ENCODE measurements at regions not wholly inside any gene's neighbourhood (a gene's known extent, or its start where the extent isn't known, plus 50 kb on each side); places are given as distances from the start of the nearest gene placed in this dataset.
"Not testable (repeated sequence)": the region's sequence is repeated elsewhere in the genome, so short reads cannot be mapped to it uniquely, and the experiment has no call there.

- Histone ChIP-seq H3K4me1 (ENCODE audit: insufficient read depth, low read length) (no peaks in the 10 kb centered on the region), H3K4me3 (ENCODE audit: low read length in 2 of 2) (no peak overlapping the region), H3K27ac (ENCODE audit: low read depth, low read length) (no peak overlapping the region), H3K36me3 (ENCODE audit: insufficient read depth, low read length) (no peaks in the 10 kb centered on the region), H3K27me3 (ENCODE audit: insufficient read depth, low read length) (no peaks in the 10 kb centered on the region), H3K9me3 (ENCODE audit: control insufficient read depth in 1 of 2, low read length in 2 of 2) (no peaks in the 10 kb centered on the region)
- peaks cover 0 to 7% of the 10 kb centered on the region in 2 donors for H3K27me3 Mint-ChIP-seq
- DNase-seq, result no peak
- intact Hi-C loops (cut with micrococcal nuclease), result no loop called here
- no peak overlapping the region for H3K4me3 Mint-ChIP-seq
- ChIA-PET CTCF (ENCODE audit: partially characterized antibody) (no interaction called here), POLR2A (ENCODE audit: partially characterized antibody) (no interaction called here)
- no peaks in the 10 kb centered on the region for H3K36me3 Mint-ChIP-seq
- peaks cover 0 to 5% (median 0%) of the 10 kb centered on the region in 8 donors for H3K9me3 Mint-ChIP-seq
- no peak overlapping the region for H3K27ac Mint-ChIP-seq
- no peaks in the 10 kb centered on the region for H3K4me1 Mint-ChIP-seq
Measured at GRCh38 chr1:14285238-14285637, 313.2 kb upstream of the KAZN start.

DNA sequence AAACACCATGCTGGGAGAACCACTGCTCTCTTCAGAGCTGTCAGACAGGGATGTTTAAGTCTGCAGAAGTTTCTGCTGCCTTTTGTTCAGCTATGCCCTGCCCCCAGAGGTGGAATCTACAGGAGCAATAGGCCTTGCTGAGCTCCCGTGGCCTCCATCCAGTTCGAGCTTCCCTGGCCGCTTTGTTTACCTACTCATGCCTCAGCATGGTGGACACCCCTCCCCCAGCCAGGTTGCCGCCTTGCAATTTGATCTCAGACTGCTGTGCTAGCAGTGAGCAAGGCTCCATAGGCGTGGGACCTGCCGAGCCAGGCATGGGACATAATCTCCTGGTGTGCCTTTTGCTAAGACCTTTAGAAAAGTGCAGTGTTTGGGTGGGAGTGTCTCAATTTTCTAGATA is 307.3 kb upstream of the KAZN start:
- H3K4me3 Mint-ChIP-seq; H3K36me3 Mint-ChIP-seq; intact Hi-C loops (cut with micrococcal nuclease); H3K27me3 ChIP-seq (ENCODE audit: insufficient read depth, low read length); POLR2A ChIA-PET (ENCODE audit: partially characterized antibody); H3K36me3 ChIP-seq (ENCODE audit: insufficient read depth, low read length); H3K4me1 ChIP-seq (ENCODE audit: insufficient read depth, low read length); H3K27ac ChIP-seq (ENCODE audit: low read depth, low read length); H3K9me3 Mint-ChIP-seq; H3K4me3 ChIP-seq (ENCODE audit: low read length in 2 of 2); H3K27ac Mint-ChIP-seq; DNase-seq; H3K4me1 Mint-ChIP-seq; CTCF ChIA-PET (ENCODE audit: partially characterized antibody); H3K9me3 ChIP-seq (ENCODE audit: control insufficient read depth in 1 of 2, low read length in 2 of 2): not testable (repeated sequence)
- peaks cover 11 to 12% of the 10 kb centered on the region in 2 donors for H3K27me3 Mint-ChIP-seq

GRCh38 chr1:14292520-14292919 is 306.0 kb upstream of the KAZN start:
- H3K9me3 ChIP-seq (ENCODE audit: control insufficient read depth in 1 of 2, low read length in 2 of 2), result no peaks in the 10 kb centered on the region
- DNase-seq, result no peak
- POLR2A ChIA-PET (ENCODE audit: partially characterized antibody), result no interaction called here
- intact Hi-C loops (cut with micrococcal nuclease), result no loop called here
- peaks cover 11% of the 10 kb centered on the region in 2 donors for H3K27me3 Mint-ChIP-seq
- CTCF ChIA-PET (ENCODE audit: partially characterized antibody), result no interaction called here
- no peaks in the 10 kb centered on the region for H3K36me3 Mint-ChIP-seq
- no peaks in the 10 kb centered on the region for H3K36me3 ChIP-seq (ENCODE audit: insufficient read depth, low read length)
- no peaks in the 10 kb centered on the region for H3K27me3 ChIP-seq (ENCODE audit: insufficient read depth, low read length)
- no peaks in the 10 kb centered on the region for H3K4me1 Mint-ChIP-seq
- no peak overlapping the region for H3K4me3 ChIP-seq (ENCODE audit: low read length in 2 of 2)
- H3K4me3 Mint-ChIP-seq, result no peak overlapping the region
- no peaks in the 10 kb centered on the region for H3K4me1 ChIP-seq (ENCODE audit: insufficient read depth, low read length)
- H3K27ac Mint-ChIP-seq, result no peak overlapping the region
- peaks cover 0 to 4% (median 0%) of the 10 kb centered on the region in 8 donors for H3K9me3 Mint-ChIP-seq
- no peak overlapping the region for H3K27ac ChIP-seq (ENCODE audit: low read depth, low read length)

GRCh38 chr1:14294006-14294405 is 304.5 kb upstream of the KAZN start:
- peaks cover 0 to 4% (median 0%) of the 10 kb centered on the region in 8 donors for H3K9me3 Mint-ChIP-seq
- DNase-seq, result no peak
- H3K4me1 Mint-ChIP-seq, result no peaks in the 10 kb centered on the region
- no peaks in the 10 kb centered on the region for H3K9me3 ChIP-seq (ENCODE audit: control insufficient read depth in 1 of 2, low read length in 2 of 2)
- H3K4me1 ChIP-seq (ENCODE audit: insufficient read depth, low read length), result no peaks in the 10 kb centered on the region
- H3K27ac ChIP-seq (ENCODE audit: low read depth, low read length), result no peak overlapping the region
- ChIA-PET POLR2A (ENCODE audit: partially characterized antibody) (no interaction called here), CTCF (ENCODE audit: partially characterized antibody) (no interaction called here)
- H3K27me3 Mint-ChIP-seq, result peaks cover 10 to 11% of the 10 kb centered on the region in 2 donors
- no peaks in the 10 kb centered on the region for H3K27me3 ChIP-seq (ENCODE audit: insufficient read depth, low read length)
- intact Hi-C loops (cut with micrococcal nuclease), result no loop called here
- H3K4me3 Mint-ChIP-seq, result no peak overlapping the region
- H3K36me3 ChIP-seq (ENCODE audit: insufficient read depth, low read length), result no peaks in the 10 kb centered on the region
- no peaks in the 10 kb centered on the region for H3K36me3 Mint-ChIP-seq
- H3K4me3 ChIP-seq (ENCODE audit: low read length in 2 of 2), result no peak overlapping the region
- no peak overlapping the region for H3K27ac Mint-ChIP-seq

DNA sequence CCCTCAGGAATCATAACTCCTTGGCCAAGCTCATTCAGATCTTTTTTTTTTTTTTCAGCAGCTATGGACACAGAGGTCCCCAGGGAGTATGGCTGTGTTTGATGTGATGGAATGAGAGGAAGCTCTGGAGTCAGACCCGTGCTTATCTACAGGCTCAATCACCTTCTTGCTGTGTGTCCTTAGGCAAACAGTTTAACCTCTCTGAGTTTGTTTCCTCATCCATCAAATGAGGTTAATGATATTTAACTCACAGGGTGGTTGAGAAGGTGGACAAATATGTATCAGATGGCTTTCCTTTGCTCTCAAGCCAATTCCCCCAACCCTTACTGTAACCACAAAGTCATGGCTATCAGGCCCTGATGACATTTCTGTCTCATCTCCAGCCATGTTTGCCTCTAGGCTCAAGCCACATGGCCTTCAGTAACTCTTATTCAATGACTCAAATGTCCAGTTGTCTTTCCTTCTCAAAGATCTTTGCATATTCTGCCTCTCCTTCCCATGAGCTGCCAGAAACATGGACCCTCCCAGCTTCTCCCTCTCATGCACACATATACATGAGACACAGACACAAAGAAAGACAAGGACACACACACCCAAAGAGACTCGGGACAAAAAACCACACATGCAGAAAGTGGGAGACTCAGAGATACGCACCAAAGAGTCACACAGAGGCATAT is 303.5 kb upstream of the KAZN start:
- no peak for DNase-seq
- intact Hi-C loops (cut with micrococcal nuclease), result no loop called here
- Histone ChIP-seq H3K27ac (ENCODE audit: low read depth, low read length) (no peak overlapping the region), H3K4me3 (ENCODE audit: low read length in 2 of 2) (no peak overlapping the region), H3K9me3 (ENCODE audit: control insufficient read depth in 1 of 2, low read length in 2 of 2) (no peaks in the 10 kb centered on the region), H3K4me1 (ENCODE audit: insufficient read depth, low read length) (no peaks in the 10 kb centered on the region), H3K27me3 (ENCODE audit: insufficient read depth, low read length) (no peaks in the 10 kb centered on the region), H3K36me3 (ENCODE audit: insufficient read depth, low read length) (no peaks in the 10 kb centered on the region)
- ChIA-PET POLR2A (ENCODE audit: partially characterized antibody) (no interaction called here), CTCF (ENCODE audit: partially characterized antibody) (no interaction called here)
- H3K36me3 Mint-ChIP-seq, result no peaks in the 10 kb centered on the region
- no peaks in the 10 kb centered on the region for H3K4me1 Mint-ChIP-seq
- peaks cover 9 to 11% of the 10 kb centered on the region in 2 donors for H3K27me3 Mint-ChIP-seq
- H3K4me3 Mint-ChIP-seq, result no peak overlapping the region
- no peak overlapping the region for H3K27ac Mint-ChIP-seq
- peaks cover 0 to 4% (median 0%) of the 10 kb centered on the region in 8 donors for H3K9me3 Mint-ChIP-seq

GRCh38 chr1:14296795-14297194 is 301.7 kb upstream of the KAZN start:
- H3K27me3 ChIP-seq (ENCODE audit: insufficient read depth, low read length), result no peaks in the 10 kb centered on the region
- H3K27ac ChIP-seq (ENCODE audit: low read depth, low read length), result no peak overlapping the region
- no peak overlapping the region for H3K4me3 Mint-ChIP-seq
- H3K36me3 Mint-ChIP-seq, result no peaks in the 10 kb centered on the region
- H3K9me3 ChIP-seq (ENCODE audit: control insufficient read depth in 1 of 2, low read length in 2 of 2), result no peaks in the 10 kb centered on the region
- intact Hi-C loops (cut with micrococcal nuclease), result no loop called here
- ChIA-PET POLR2A (ENCODE audit: partially characterized antibody) (no interaction called here), CTCF (ENCODE audit: partially characterized antibody) (no interaction called here)
- DNase-seq, result no peak
- no peaks in the 10 kb centered on the region for H3K4me1 Mint-ChIP-seq
- peaks cover 9 to 13% of the 10 kb centered on the region in 2 donors for H3K27me3 Mint-ChIP-seq
- no peaks in the 10 kb centered on the region for H3K4me1 ChIP-seq (ENCODE audit: insufficient read depth, low read length)
- no peaks in the 10 kb centered on the region for H3K36me3 ChIP-seq (ENCODE audit: insufficient read depth, low read length)
- H3K4me3 ChIP-seq (ENCODE audit: low read length in 2 of 2), result no peak overlapping the region
- H3K9me3 Mint-ChIP-seq, result peaks cover 0 to 3% (median 0%) of the 10 kb centered on the region in 8 donors
- no peak overlapping the region for H3K27ac Mint-ChIP-seq

GRCh38 chr1:14297356-14297755 is 301.1 kb upstream of the KAZN start:
- H3K4me1 ChIP-seq (ENCODE audit: insufficient read depth, low read length), result no peaks in the 10 kb centered on the region
- no peaks in the 10 kb centered on the region for H3K27me3 ChIP-seq (ENCODE audit: insufficient read depth, low read length)
- H3K27ac ChIP-seq (ENCODE audit: low read depth, low read length), result no peak overlapping the region
- ChIA-PET CTCF (ENCODE audit: partially characterized antibody) (no interaction called here), POLR2A (ENCODE audit: partially characterized antibody) (no interaction called here)
- H3K4me3 ChIP-seq (ENCODE audit: low read length in 2 of 2), result no peak overlapping the region
- Mint-ChIP-seq H3K27ac (no peak overlapping the region), H3K9me3 (peaks cover 0 to 3% (median 0%) of the 10 kb centered on the region in 8 donors), H3K4me3 (no peak overlapping the region), H3K27me3 (peaks cover 7 to 12% of the 10 kb centered on the region in 2 donors), H3K4me1 (no peaks in the 10 kb centered on the region), H3K36me3 (no peaks in the 10 kb centered on the region)
- no peak for DNase-seq
- H3K9me3 ChIP-seq (ENCODE audit: control insufficient read depth in 1 of 2, low read length in 2 of 2), result no peaks in the 10 kb centered on the region
- H3K36me3 ChIP-seq (ENCODE audit: insufficient read depth, low read length), result no peaks in the 10 kb centered on the region
- intact Hi-C loops (cut with micrococcal nuclease), result no loop called here

- no peak overlapping the region for H3K27ac Mint-ChIP-seq
- H3K27ac ChIP-seq (ENCODE audit: low read depth, low read length), result no peak overlapping the region
- H3K4me1 ChIP-seq (ENCODE audit: insufficient read depth, low read length), result no peaks in the 10 kb centered on the region
- no peak for DNase-seq
- no peaks in the 10 kb centered on the region for H3K36me3 Mint-ChIP-seq
- H3K9me3 ChIP-seq (ENCODE audit: control insufficient read depth in 1 of 2, low read length in 2 of 2), result no peaks in the 10 kb centered on the region
- ChIA-PET POLR2A (ENCODE audit: partially characterized antibody) (no interaction called here), CTCF (ENCODE audit: partially characterized antibody) (no interaction called here)
- H3K4me1 Mint-ChIP-seq, result no peaks in the 10 kb centered on the region
- H3K27me3 ChIP-seq (ENCODE audit: insufficient read depth, low read length), result no peaks in the 10 kb centered on the region
- no peak overlapping the region for H3K4me3 ChIP-seq (ENCODE audit: low read length in 2 of 2)
- intact Hi-C loops (cut with micrococcal nuclease), result no loop called here
- no peak overlapping the region for H3K4me3 Mint-ChIP-seq
- H3K9me3 Mint-ChIP-seq, result peaks cover 0 to 3% (median 0%) of the 10 kb centered on the region in 8 donors
- no peaks in the 10 kb centered on the region for H3K36me3 ChIP-seq (ENCODE audit: insufficient read depth, low read length)
- H3K27me3 Mint-ChIP-seq, result peaks cover 5 to 8% of the 10 kb centered on the region in 2 donors
Measured at GRCh38 chr1:14298806-14299205, 299.7 kb upstream of the KAZN start.
